Dermis microvascular lymphatic vessel endothelial cell (primary cell): ENCODE measurements at regions not wholly inside any gene's neighbourhood (a gene's known extent, or its start where the extent isn't known, plus 50 kb on each side); places are given as distances from the start of the nearest gene placed in this dataset.
A peak's percentile ranks its signal among the peaks of the same experiment; 100 is the strongest.
"Not testable (repeated sequence)": the region's sequence is repeated elsewhere in the genome, so short reads cannot be mapped to it uniquely, and the experiment has no call there.

ENCODE experiments used
- DNase-seq, 2 donors: peaks; one replicate each; pipeline versions ENCODE4 v3.0.0 to v3.0.0-alpha.2; 2010; ENCODE audit warnings: low read depth in 2 of 2

- DNase-seq: no peak
Measured at GRCh38 chr22:26804911-26805539, 147.6 kb downstream of the MIAT start.

- DNase-seq: no peak
Measured at GRCh38 chr22:26806445-26807175, 149.2 kb downstream of the MIAT start.

DNA sequence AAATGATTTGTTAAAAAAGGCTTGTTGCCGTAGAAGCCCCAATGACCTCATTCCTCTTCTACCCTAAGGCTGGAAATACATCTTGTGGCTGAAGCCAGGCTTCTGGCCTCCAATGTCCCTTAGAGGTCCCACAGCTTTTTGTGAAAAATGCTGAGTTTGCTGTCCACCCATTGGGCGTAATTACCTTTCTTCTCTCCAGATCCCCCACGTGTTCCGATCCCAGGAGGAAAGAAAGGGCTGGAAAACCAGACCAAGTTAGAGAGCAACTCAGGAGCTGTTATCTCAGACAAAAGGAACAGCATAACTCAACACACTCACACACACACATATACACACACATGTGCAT is 154.2 kb downstream of the MIAT start:
- no peak for DNase-seq

DNA sequence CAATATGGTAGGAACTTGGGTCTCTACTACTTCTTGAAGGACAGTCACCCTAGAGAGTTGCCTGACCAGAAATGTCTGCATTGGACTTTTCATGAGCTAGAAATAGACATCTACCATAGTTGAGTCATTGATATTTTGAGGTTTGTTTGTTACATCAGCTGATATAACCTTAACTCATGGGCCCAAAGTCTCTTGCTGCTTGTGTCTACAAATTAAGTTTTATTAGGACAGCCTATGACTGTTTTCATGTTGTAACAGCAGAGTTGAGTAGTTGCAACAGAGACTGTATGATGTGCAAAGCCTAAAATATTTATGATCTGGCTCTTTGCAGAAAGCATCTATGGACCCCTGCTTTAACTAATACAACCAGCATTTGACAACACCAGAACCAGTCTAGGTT is 155.3 kb downstream of the MIAT start:
- no peak for DNase-seq

- no peak for DNase-seq
Measured at GRCh38 chr22:26816726-26817125, 159.3 kb downstream of the MIAT start.

GRCh38 chr22:26817926-26818325 is 160.5 kb downstream of the MIAT start:
- DNase-seq: no peak

DNA sequence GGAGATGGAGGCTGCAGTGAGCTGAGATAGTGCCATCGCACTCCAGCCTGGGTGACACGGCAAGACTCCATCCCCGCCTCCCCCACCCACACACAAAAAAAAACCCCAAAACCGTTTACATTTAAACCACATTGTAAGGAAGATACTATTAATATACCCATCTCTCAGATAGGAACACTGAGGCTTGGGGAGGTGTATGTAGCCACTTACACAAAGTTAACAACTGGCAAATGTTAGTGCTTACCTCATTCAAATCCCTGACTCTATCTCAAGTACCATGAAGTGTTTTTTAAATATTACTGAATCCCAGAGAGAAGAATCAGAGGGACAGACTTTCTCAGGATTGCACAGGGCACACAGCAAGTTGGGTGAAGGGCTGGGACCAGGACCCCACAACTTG is 164.5 kb downstream of the MIAT start:
- DNase-seq: no peak

- DNase-seq: no peak
Measured at GRCh38 chr22:26822313-26822712, 164.9 kb downstream of the MIAT start.

DNA sequence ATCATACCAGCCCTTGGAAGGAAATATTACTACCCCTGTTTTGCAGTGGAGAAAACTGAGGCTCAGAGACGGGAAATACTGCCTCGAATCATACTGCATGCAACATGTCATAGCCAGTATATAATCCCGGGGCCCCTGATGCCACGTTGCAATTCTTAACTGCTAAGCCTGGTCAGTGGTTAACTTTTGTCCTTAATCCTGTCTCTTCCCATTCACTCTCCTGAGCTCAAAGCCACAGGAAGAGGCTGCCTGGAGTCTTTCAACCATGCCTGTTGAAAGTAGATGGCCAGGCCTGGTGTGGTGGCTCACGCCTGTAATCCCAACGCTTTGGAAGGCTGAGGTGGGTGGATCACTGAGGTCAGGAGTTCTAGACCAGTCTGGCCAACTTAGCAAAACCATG is 166.6 kb downstream of the MIAT start:
- no peak for DNase-seq

- no peak for DNase-seq
Measured at GRCh38 chr22:26825960-26826935, 168.9 kb downstream of the MIAT start.

- no peak for DNase-seq
Measured at GRCh38 chr22:26827611-26828010, 170.2 kb downstream of the MIAT start.

DNA sequence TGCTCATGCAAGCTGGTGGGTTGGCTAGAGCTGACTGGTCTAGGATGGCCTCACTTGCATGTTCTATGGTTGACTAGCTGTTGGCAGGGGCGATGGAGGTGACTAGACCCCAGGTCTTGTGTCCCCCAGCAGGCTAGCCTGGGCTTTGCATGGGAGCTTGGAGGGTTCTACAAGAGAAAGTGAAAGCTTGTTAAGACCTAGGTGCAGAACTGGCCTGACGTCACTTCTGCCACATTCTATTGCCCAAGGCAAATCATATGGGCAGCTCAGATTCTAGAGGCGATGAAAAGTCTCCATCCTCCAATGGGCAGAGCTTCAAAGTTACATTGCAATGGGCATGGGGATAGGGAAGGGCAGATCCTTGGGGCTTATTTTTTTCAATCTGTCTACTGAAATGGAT is 170.9 kb downstream of the MIAT start:
- DNase-seq: no peak

DNA sequence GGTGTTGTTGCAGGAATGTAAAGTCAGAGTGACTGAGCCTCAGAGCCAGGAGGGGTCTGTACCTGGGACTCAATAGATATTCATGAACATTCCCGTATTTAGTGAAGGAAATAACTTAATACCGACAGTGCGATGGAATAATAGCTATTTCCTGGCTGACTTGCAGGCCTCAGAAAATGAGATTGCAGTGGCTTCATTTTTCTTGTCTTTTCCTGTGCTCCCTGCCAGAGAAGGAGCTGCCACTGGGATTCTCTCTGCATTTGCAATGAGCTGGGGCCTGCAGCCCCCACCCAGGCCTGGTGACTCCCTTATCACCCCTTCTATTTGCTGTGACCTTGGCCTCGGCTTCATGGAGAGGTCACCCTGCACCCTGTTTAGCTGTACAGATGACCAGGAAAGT is 173.4 kb downstream of the MIAT start:
- peak in 1 of 2 donors; percentile 28 for DNase-seq

DNA sequence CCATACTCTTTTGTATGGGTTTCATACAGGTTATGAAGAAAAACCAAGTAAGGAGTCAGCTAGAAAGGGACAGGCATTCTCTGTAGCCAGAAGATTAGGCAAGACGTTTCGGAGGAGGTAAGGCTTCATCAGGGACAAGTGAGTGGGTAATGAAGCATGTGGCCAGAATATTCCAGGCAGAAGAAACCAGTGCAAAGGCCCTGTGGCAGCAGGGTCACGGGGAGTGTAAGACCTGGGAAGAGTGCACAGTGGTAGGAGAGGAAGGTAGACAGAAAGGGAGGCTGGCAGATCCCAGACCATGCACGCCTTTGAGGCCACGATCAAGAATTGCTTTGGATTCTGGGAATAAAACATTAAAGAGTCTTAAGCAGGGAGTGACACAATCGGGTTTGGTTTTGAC is 177.6 kb downstream of the MIAT start:
- no peak for DNase-seq

GRCh38 chr22:26835929-26836528 is 178.6 kb downstream of the MIAT start:
- peak; percentile 5 to 41 for DNase-seq

DNA sequence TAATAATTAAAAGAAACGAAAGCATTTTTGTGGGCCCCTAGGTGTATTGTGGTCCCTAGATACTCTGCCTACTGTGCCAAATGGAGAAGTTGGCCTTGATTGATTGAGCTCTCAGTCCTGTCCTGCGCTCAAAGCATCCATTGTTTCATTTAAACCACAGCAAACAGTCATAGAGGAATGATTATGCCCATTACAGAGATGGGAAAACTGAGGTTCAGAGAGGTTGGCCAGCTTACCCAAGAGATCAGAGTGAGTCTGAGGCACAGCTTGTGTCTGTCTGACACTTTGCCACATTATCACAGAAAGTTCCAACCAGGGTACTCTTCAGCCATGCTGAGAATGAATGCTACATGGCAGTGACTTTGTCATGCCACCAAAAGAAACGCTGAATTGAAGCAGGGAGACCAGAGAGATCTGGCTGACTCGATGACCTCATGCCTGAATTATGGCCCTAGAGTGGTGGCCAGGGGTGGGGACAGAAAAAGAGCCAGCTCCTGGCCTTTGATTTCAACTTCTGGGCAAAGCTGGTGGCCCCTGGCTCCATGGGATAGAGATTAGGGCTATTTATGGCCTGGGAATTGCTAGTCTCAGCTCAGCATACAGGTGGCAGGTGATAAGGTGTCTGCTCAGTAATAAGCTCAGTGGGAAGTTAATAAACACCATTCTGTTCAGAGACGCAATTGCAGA is 180.5 kb downstream of the MIAT start:
- DNase-seq: no peak

DNA sequence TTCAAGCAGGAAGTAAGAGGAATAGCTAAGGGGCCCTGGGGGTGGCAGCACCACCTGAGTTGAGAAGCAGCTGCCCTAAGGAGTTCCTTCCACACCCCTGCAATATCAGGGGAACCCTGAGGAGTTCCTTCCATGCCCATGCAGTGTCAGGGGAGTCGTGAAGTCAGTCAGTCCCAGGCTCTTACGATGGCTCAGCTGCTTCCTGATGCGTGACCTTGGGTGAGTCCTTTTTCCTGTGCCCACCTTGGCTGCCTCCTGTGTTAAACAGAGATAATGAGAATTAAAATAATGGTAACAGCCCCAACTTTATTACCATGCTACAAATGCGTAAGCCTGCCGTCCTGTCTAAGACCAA is 181.1 kb downstream of the MIAT start:
- DNase-seq: peak in 1 of 2 donors; percentile 45

DNA sequence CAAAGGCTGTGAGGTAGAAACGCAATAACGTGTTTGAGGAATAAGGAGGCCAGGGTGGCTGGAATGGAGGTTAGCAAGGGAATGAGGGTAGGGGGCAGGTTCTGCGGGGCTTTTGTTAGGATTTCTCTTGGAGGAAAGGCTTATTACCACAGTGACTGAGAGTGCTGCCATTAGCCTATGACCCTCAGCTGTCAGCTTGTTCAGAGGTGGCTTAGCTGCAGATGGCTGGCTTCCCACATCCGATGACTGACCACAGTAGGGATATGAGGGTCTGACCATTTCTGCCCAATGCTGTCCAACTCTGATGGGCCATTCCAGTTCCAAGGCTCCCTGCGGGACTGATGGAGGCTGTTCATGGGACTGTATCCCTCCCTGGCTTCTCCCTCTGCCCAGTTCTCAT is 181.8 kb downstream of the MIAT start:
- no peak for DNase-seq

GRCh38 chr22:26840770-26841169 is 183.4 kb downstream of the MIAT start:
- not testable (repeated sequence) for DNase-seq

DNA sequence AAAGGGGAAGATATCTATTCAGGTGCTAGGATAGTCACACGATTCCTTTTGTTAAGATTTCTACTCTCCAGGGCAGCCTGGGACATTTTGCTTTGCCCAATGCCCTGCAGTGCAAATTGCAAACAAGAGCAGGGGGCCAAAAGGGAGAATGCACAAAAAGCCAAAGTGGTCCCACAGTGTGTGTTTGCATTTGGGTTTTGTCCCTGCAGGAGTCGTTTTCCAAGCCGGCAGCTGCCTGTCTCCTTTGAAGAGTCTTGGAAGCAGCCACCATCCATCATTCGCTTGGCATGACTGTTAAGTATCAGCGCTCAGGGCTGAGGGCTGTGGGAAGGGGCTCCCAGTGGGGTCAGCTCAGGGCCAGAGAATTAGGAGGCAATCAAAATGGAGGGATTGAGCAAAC is 184.7 kb downstream of the MIAT start:
- DNase-seq: no peak

DNA sequence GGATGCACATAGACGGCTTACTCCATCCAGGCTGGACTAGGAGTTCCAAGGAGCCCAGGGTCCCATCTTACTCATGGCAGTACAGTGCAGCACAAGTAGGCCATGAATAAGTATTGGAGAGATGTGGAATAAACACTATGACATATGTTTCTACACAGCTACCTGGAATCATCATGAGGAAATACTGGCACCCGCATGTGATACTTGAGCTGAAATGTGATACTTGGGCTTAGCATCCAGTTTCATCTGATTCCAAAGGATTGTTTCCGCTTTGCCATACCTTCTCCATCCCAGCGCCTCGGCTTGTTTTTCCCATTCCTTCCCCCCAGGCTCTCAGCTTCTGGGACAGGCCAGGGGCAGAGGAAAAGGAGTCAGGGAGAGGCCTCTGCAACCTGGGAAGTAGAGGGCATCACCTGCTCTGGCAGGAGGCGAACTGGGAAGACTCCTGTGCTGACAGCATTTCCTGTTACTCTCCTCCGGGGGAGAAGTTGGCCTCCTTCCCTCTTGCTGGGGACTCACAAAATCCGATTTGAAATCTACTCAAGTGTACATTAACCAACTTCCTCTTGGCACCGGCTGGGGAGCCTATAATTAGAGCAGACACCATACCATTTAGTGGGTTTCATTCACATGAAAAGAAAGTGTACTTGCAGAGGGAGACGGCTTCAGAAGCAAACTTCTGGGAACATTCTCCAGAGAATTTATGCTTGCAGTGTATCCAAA is 187.8 kb downstream of the MIAT start:
- no peak for DNase-seq
